NCI-H446 (cell line): ENCODE measurements at regions not wholly inside any gene's neighbourhood (a gene's known extent, or its start where the extent isn't known, plus 50 kb on each side); places are given as distances from the start of the nearest gene placed in this dataset.

ENCODE experiments used
- DNase-seq, 2 experiments: peaks; one replicate each; lab custom pipeline; 2025; lab: John Stamatoyannopoulos, UW

- DNase-seq, result no peak
These were observed 163.5 kb upstream of the LYZL2 start for GRCh38 chr10:30793093-30793492.

GRCh38 chr10:30792025-30792424 is 162.5 kb upstream of the LYZL2 start:
- DNase-seq, result no peak

- no peak for DNase-seq
These were observed 161.7 kb upstream of the LYZL2 start for GRCh38 chr10:30791197-30791611.

- DNase-seq, result no peak
These were observed 160.3 kb upstream of the LYZL2 start for GRCh38 chr10:30789806-30790205.

GRCh38 chr10:30788307-30788706 is 158.8 kb upstream of the LYZL2 start:
- no peak for DNase-seq

- DNase-seq, result no peak
These were observed 157.4 kb upstream of the LYZL2 start for GRCh38 chr10:30786906-30787305.

GRCh38 chr10:30786131-30786530 is 156.6 kb upstream of the LYZL2 start:
- no peak for DNase-seq

GRCh38 chr10:30784897-30785605 is 155.5 kb upstream of the LYZL2 start:
- no peak for DNase-seq

- DNase-seq, result no peak
These were observed 155.0 kb upstream of the LYZL2 start for GRCh38 chr10:30784524-30784896.

GRCh38 chr10:30783939-30784501 is 154.5 kb upstream of the LYZL2 start:
- peak; percentile 47 to 80 for DNase-seq

GRCh38 chr10:30782537-30783461 is 153.2 kb upstream of the LYZL2 start:
- peak in 1 of 2 experiments; percentile 15 for DNase-seq

GRCh38 chr10:30782157-30782536 is 152.6 kb upstream of the LYZL2 start:
- DNase-seq, result no peak

GRCh38 chr10:30781670-30782121 is 152.1 kb upstream of the LYZL2 start:
- peak in 1 of 2 experiments; percentile 13 for DNase-seq

GRCh38 chr10:30778769-30779168 is 149.2 kb upstream of the LYZL2 start:
- no peak for DNase-seq

- DNase-seq, result no peak
These were observed 146.4 kb upstream of the LYZL2 start for GRCh38 chr10:30775779-30776591.

- DNase-seq, result no peak
These were observed 144.7 kb upstream of the LYZL2 start for GRCh38 chr10:30774261-30774660.

- DNase-seq, result no peak
These were observed 143.9 kb upstream of the LYZL2 start for GRCh38 chr10:30773501-30773900.

- no peak for DNase-seq
These were observed 141.3 kb upstream of the LYZL2 start for GRCh38 chr10:30770816-30771215.

GRCh38 chr10:30770229-30770628 is 140.7 kb upstream of the LYZL2 start:
- no peak for DNase-seq

GRCh38 chr10:30769361-30769760 is 139.8 kb upstream of the LYZL2 start:
- DNase-seq, result no peak

- DNase-seq, result no peak
These were observed 136.1 kb upstream of the LYZL2 start for GRCh38 chr10:30765616-30766015.
